ENCODE measurements at regions not wholly inside any gene's neighbourhood (a gene's known extent, or its start where the extent isn't known, plus 50 kb on each side); places are given as distances from the start of the nearest gene placed in this dataset.
"Not testable (repeated sequence)": the region's sequence is repeated elsewhere in the genome, so short reads cannot be mapped to it uniquely, and the experiment has no call there.

- Histone ChIP-seq H3T11ph (ENCODE audit: low read length) (no peak overlapping the region), H4K20me1 (ENCODE audit: control insufficient read depth, insufficient read depth, insufficient read length) (no peaks in the 10 kb centered on the region), H2BK12ac (ENCODE audit: insufficient read length, low read depth, low read length) (no peak overlapping the region), H4K5ac (ENCODE audit: insufficient read length, low read depth, low read length) (no peak overlapping the region), H2BK120ac (ENCODE audit: low read depth, low read length, poor library complexity, severe bottlenecking) (no peak overlapping the region), H3K79me2 (ENCODE audit: insufficient read depth, low read length) (no peaks in the 10 kb centered on the region), H3K14ac (ENCODE audit: insufficient read depth, low read length) (no peak overlapping the region), H2AK5ac (ENCODE audit: insufficient read length, low read length) (no peak overlapping the region), H3K18ac (ENCODE audit: insufficient read length, low read depth, low read length) (no peak overlapping the region), H3K4me2 (ENCODE audit: insufficient read depth, insufficient read length, low read length) (no peak overlapping the region), H3K23me2 (ENCODE audit: insufficient read length, low read depth, low read length, poor library complexity, severe bottlenecking) (no peaks in the 10 kb centered on the region), H3K4ac (ENCODE audit: low read depth, low read length) (no peak overlapping the region), H3K4me1 (ENCODE audit: insufficient read depth, low read length) (no peaks in the 10 kb centered on the region), H2BK5ac (ENCODE audit: insufficient read length, low read length) (no peak overlapping the region), H2BK20ac (ENCODE audit: low read depth, low read length, poor library complexity, severe bottlenecking) (no peak overlapping the region), H3K23ac (ENCODE audit: insufficient read length, low read depth, low read length) (no peak overlapping the region), H3K27ac (ENCODE audit: insufficient read length, low read depth, low read length) (no peak overlapping the region), H3K9me3 (ENCODE audit: control insufficient read depth, low read depth, low read length) (no peaks in the 10 kb centered on the region), H2BK15ac (ENCODE audit: low read depth, low read length) (no peak overlapping the region), H3K56ac (ENCODE audit: insufficient read length, low read depth, low read length) (no peak overlapping the region), H2AFZ (ENCODE audit: low read length) (no peak overlapping the region), H3K79me1 (ENCODE audit: insufficient read depth, low read depth, low read length, poor library complexity, severe bottlenecking) (no peaks in the 10 kb centered on the region), H4K8ac (replicated peaks; ENCODE audit: insufficient read length, low read depth, low read length) (no peak overlapping the region), H4K91ac (ENCODE audit: insufficient read length, low read depth, low read length) (no peak overlapping the region), H3K27me3 (ENCODE audit: insufficient read depth, low read length) (no peaks in the 10 kb centered on the region), H3K9ac (ENCODE audit: extremely low read depth, insufficient read length, low read length) (no peak overlapping the region)
- Mint-ChIP-seq H3K36me3 (ENCODE audit: insufficient read depth in 1 of 3, low read depth in 3 of 3) (peaks cover 0 to 2% (median 0%) of the 10 kb centered on the region in 3 experiments; a peak in 1 of 7 replicates), H3K4me1 (no peaks in the 10 kb centered on the region), H3K27me3 (ENCODE audit: low read depth) (no peaks in the 10 kb centered on the region), H3K9me3 (peaks cover 0 to 3% of the 10 kb centered on the region in 2 experiments; a peak in 1 of 5 replicates), H3K4me3 (no peak overlapping the region), H3K27ac (no peak overlapping the region)
- no CpG with 5 or more reads among the region's 3 CpGs for WGBS (ENCODE audit: extremely low coverage, insufficient read length, low lambda C conversion rate)
- no peak for DNase-seq
- TF ChIP-seq CTCF (conservative IDR thresholded peaks at IDR 0.05) = no peak
Measured at GRCh38 chr5:27845248-27845647, 806.9 kb upstream of the CDH9 start.

GRCh38 chr5:27836704-27837103, 798.3 kb upstream of the CDH9 start:
- not testable (repeated sequence) for H3K9me3 ChIP-seq (ENCODE audit: control insufficient read depth, low read depth, low read length); H3K4me1 ChIP-seq (ENCODE audit: insufficient read depth, low read length); H3K4me2 ChIP-seq (ENCODE audit: insufficient read depth, insufficient read length, low read length); H4K5ac ChIP-seq (ENCODE audit: insufficient read length, low read depth, low read length); H3K23ac ChIP-seq (ENCODE audit: insufficient read length, low read depth, low read length); H2AK5ac ChIP-seq (ENCODE audit: insufficient read length, low read length); H3K9me3 Mint-ChIP-seq; H3K14ac ChIP-seq (ENCODE audit: insufficient read depth, low read length); H2AFZ ChIP-seq (ENCODE audit: low read length); H3K56ac ChIP-seq (ENCODE audit: insufficient read length, low read depth, low read length); H3K27me3 ChIP-seq (ENCODE audit: insufficient read depth, low read length); H3K23me2 ChIP-seq (ENCODE audit: insufficient read length, low read depth, low read length, poor library complexity, severe bottlenecking); H2BK12ac ChIP-seq (ENCODE audit: insufficient read length, low read depth, low read length); H3K4me1 Mint-ChIP-seq; H3K27ac ChIP-seq (ENCODE audit: insufficient read length, low read depth, low read length); H2BK5ac ChIP-seq (ENCODE audit: insufficient read length, low read length); H3K4me3 Mint-ChIP-seq; H2BK120ac ChIP-seq (ENCODE audit: low read depth, low read length, poor library complexity, severe bottlenecking); H3K18ac ChIP-seq (ENCODE audit: insufficient read length, low read depth, low read length); H3T11ph ChIP-seq (ENCODE audit: low read length); H4K91ac ChIP-seq (ENCODE audit: insufficient read length, low read depth, low read length); H3K27ac Mint-ChIP-seq; H2BK20ac ChIP-seq (ENCODE audit: low read depth, low read length, poor library complexity, severe bottlenecking); H3K27me3 Mint-ChIP-seq (ENCODE audit: low read depth); H4K8ac ChIP-seq (replicated peaks; ENCODE audit: insufficient read length, low read depth, low read length); DNase-seq; H3K79me2 ChIP-seq (ENCODE audit: insufficient read depth, low read length); H3K36me3 Mint-ChIP-seq (ENCODE audit: insufficient read depth in 1 of 3, low read depth in 3 of 3); H3K4ac ChIP-seq (ENCODE audit: low read depth, low read length); H2BK15ac ChIP-seq (ENCODE audit: low read depth, low read length); H4K20me1 ChIP-seq (ENCODE audit: control insufficient read depth, insufficient read depth, insufficient read length); H3K9ac ChIP-seq (ENCODE audit: extremely low read depth, insufficient read length, low read length); H3K79me1 ChIP-seq (ENCODE audit: insufficient read depth, low read depth, low read length, poor library complexity, severe bottlenecking)
- WGBS (ENCODE audit: extremely low coverage, insufficient read length, low lambda C conversion rate) = no CpG with 5 or more reads among the region's 21 CpGs

Data from H9 (cell line).